Type B pancreatic cell (in vitro differentiated cells): ENCODE measurements at regions not wholly inside any gene's neighbourhood (a gene's known extent, or its start where the extent isn't known, plus 50 kb on each side); places are given as distances from the start of the nearest gene placed in this dataset.

Experiments used
- DNase-seq: peaks from one replicate; pipeline ENCODE4 v3.0.0; 2021; ENCODE audit warnings: mixed read lengths; ENCODE audit not compliant: unreplicated experiment; ENCODE audit errors: extremely low spot score
- H3K27ac Mint-ChIP-seq: 2 replicates; pipeline ENCODE4 v1.8.0; 2021; ENCODE audit warnings: mild to moderate bottlenecking, mixed read lengths
- H3K27me3 Mint-ChIP-seq: 2 replicates; pipeline ENCODE4 v1.8.0; 2021; ENCODE audit warnings: mixed read lengths
- H3K36me3 Mint-ChIP-seq: 2 replicates; pipeline ENCODE4 v1.8.0; 2021; ENCODE audit warnings: mixed read lengths
- H3K4me1 Mint-ChIP-seq: one replicate; pipeline ENCODE4 v1.8.0; 2021; ENCODE audit warnings: mixed read lengths; ENCODE audit not compliant: unreplicated experiment
- H3K4me3 Mint-ChIP-seq: 2 replicates; pipeline ENCODE4 v1.8.0; 2021; ENCODE audit warnings: mild to moderate bottlenecking, mixed read lengths
- H3K9me3 Mint-ChIP-seq: 2 replicates; pipeline ENCODE4 v1.8.0; 2021; ENCODE audit warnings: mixed read lengths
- CTCF ChIP-seq: fragments of 200-600 bp; sonication (generic); conservative IDR thresholded peaks from 2 replicates; pipeline ENCODE4 v1.5.0; 2021; ENCODE audit warnings: antibody characterized with exemption, mild to moderate bottlenecking

GRCh38 chr19:29311191-29311790 lies 98.3 kb upstream of the UQCRFS1 start:
- Mint-ChIP-seq H3K9me3 (no peaks in the 10 kb centered on the region), H3K4me3 (no peak overlapping the region), H3K27ac (no peak overlapping the region), H3K36me3 (no peaks in the 10 kb centered on the region), H3K27me3 (peaks cover 87% of the 10 kb centered on the region), H3K4me1 (peaks cover 13% of the 10 kb centered on the region)
- DNase-seq, result no peak
- TF ChIP-seq CTCF, result no peak

GRCh38 chr19:29315556-29316190 lies 102.7 kb upstream of the UQCRFS1 start:
- Mint-ChIP-seq H3K4me1 (peaks cover 18% of the 10 kb centered on the region), H3K9me3 (no peaks in the 10 kb centered on the region), H3K4me3 (no peak overlapping the region), H3K27me3 (peaks cover 71% of the 10 kb centered on the region), H3K27ac (no peak overlapping the region), H3K36me3 (no peaks in the 10 kb centered on the region)
- TF ChIP-seq CTCF, result no peak
- no peak for DNase-seq

- peaks cover 56% of the 10 kb centered on the region for H3K27me3 Mint-ChIP-seq
- no peak overlapping the region for H3K27ac Mint-ChIP-seq
- H3K4me3 Mint-ChIP-seq, result no peak overlapping the region
Measured at GRCh38 chr19:29318581-29318980, 105.6 kb upstream of the UQCRFS1 start.

GRCh38 chr19:29320086-29320485 lies 107.1 kb upstream of the UQCRFS1 start:
- H3K27me3 Mint-ChIP-seq, result peaks cover 53% of the 10 kb centered on the region
- DNase-seq, result no peak
- H3K4me3 Mint-ChIP-seq, result no peak overlapping the region
- no peaks in the 10 kb centered on the region for H3K9me3 Mint-ChIP-seq
- peaks cover 13% of the 10 kb centered on the region for H3K4me1 Mint-ChIP-seq
- H3K27ac Mint-ChIP-seq, result no peak overlapping the region
- TF ChIP-seq CTCF, result no peak
- H3K36me3 Mint-ChIP-seq, result no peaks in the 10 kb centered on the region

More at GRCh38 chr19:29318581-29318980, 105.6 kb upstream of the UQCRFS1 start:
- no peak for TF ChIP-seq CTCF
- H3K4me1 Mint-ChIP-seq, result peaks cover 18% of the 10 kb centered on the region
- H3K36me3 Mint-ChIP-seq, result no peaks in the 10 kb centered on the region
- DNase-seq, result no peak
- no peaks in the 10 kb centered on the region for H3K9me3 Mint-ChIP-seq

GRCh38 chr19:29320618-29321017 lies 107.7 kb upstream of the UQCRFS1 start:
- H3K4me3 Mint-ChIP-seq, result no peak overlapping the region
- no peaks in the 10 kb centered on the region for H3K36me3 Mint-ChIP-seq
- H3K27ac Mint-ChIP-seq, result no peak overlapping the region

More at GRCh38 chr19:29320618-29321017, 107.7 kb upstream of the UQCRFS1 start:
- Mint-ChIP-seq H3K9me3 (no peaks in the 10 kb centered on the region), H3K4me1 (peaks cover 9% of the 10 kb centered on the region), H3K27me3 (peaks cover 51% of the 10 kb centered on the region)
- TF ChIP-seq CTCF, result no peak
- DNase-seq, result no peak
